Activated CD4-positive, alpha-beta T cell treated with anti-CD3 and anti-CD28 coated beads for 48 hours (primary cell): ENCODE measurements at regions not wholly inside any gene's neighbourhood (a gene's known extent, or its start where the extent isn't known, plus 50 kb on each side); places are given as distances from the start of the nearest gene placed in this dataset.
"Not testable (repeated sequence)": the region's sequence is repeated elsewhere in the genome, so short reads cannot be mapped to it uniquely, and the experiment has no call there.

Experiments used
- DNase-seq: peaks from one replicate; pipeline ENCODE4 v3.0.0-alpha.2; 2020

DNA sequence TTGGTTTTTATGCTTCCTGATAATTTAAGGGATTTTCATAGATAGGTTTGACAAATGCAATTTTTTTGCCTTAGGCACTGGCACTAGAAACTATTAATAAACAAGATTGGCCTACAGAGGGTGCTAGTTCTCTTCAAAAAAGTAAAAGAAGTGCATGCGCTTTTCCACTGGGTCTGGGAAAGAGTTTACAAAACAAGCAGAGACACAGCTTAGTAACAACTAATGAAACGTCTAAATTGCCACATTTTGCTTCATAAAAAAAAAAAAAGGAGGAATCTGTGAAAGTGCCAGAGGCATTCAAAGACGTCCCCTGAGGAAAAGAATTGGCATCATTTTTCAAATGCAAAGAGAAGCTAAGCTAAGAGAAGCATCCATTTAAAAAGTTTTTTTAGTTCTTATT, 58.3 kb upstream of the EEA1 start:
- no peak for DNase-seq

DNA sequence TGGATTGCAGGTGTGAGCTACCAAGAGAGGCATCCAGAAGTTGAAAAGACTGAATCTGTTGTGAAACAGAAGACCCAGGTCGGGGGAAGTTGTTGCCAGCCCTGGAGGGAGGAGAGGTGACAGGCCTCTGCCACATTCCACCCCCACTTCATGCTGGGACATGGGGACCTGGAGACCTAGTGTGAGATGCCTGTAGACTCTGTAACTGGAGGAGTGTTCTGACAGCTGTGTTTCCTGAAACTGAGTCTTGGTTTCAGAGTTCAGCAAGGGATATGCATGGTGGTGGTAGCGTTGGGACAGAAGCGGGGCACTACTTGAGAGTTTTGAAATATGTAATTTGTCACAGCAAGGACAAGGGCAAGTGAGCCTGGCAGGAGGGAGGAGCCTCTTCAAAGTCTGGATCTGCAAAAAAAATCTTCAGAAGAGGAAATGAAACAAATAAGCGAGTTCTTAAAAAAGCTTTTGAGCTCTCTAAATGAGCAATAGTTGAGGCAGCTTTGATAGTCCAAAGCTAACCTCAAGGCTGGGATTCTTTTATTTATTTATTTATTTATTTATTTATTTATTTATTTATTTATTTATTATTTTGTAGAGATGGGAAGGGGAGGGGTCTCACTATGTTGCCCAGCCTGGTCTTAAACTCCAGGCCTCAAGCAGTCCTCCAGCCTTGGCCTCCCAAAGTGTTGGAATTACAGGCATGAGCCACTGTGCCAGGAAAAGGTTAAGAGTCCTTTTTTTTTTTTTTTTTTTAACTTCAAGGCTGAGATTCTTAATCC, 58.9 kb upstream of the EEA1 start:
- DNase-seq = peak; percentile 68

DNA sequence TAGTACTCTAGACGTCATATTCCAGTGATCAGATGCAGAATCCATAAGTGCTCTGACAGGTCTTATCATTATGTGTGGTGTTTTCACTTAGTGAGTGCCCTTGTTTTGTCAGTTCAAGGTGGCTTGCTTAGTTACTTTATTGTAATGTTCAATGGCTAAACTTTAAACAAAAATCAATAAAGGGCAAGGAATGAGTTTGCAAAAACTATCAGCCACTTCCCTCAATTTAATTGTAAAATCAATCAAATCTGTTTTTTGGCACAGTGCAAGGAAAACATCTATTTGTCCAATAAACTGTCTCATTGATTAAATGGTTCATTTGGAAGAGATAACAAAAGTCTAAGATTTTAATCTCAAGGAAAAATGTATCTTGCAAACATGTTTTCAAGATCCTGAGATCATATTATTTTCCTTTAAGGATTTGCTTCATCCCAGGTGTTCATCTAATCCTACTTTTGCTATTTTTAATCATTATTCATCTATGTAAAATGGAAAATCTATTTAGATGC, 59.6 kb upstream of the EEA1 start:
- no peak for DNase-seq

DNA sequence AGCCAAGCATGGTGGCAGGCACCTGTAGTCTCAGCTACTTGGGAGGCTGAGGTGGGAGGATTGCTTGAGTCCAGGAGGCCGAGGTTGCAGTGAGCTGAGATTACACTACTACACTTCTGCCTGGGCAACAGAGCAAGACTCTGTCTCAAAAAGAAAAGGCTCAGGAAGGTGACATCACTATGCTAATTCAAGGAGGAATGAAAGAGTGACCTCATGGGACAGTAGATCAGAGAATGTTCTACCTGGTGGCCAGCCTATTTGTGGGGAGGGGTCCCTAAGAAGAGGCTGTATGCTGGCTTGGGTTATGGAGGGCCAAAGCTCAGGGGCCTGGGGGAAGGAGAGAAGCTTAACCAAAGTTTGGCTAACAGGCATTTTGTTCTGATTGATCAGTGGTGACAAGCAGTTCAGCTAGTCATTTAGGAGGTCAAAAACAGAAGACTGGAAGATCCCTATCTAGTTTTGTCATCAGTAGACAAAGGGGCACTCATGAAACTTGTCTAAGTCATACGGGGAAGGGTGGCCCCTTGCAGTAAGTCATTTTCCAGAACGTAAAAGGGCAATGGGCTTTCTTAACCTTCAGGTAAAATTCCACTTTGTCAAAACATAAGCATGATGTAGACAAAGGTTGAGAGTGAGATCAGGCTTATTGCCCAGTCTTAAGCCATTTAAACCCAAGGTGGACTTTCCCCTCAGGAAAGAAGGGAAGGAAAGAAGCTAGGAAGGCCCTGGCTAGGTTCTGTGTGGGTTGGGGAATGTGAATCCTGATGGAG, 60.8 kb upstream of the EEA1 start:
- DNase-seq = peak; percentile 52

DNA sequence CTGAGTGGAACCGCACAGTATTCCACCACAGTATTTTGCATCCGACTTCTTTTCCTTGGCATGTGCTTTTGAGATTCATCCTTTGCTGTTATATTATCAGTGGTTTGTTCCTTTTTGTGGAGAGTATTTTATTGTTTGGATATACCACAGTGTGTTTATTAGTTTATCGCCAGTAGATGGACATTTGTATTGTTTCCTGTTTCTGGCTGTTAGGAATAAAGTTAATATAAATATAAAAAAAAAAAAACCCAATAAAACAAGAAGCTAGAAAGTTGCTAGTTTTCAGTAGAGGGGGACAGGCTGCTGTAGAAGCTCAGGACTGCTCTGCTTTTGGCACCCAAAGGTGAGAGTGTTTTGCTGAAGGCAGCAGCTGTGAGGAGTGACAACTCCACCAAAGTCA, 62.0 kb upstream of the EEA1 start:
- no peak for DNase-seq

DNA sequence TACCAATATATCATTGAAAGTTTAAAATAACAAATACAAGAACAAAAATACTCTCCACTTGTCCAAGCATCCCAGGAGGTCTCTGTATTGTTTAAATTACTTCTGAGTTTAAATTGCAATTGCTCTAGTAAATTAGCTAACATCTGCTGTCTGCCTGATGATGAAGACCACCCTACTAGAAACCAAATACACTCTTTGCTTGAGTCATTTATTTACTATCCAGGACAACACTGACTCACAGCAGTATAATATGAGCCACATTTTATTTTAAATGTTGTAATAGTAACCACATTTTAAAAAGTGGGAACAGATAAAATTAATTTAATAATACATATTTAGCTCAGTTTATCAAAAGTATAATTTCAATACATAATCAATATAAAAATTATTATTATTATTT, 62.9 kb upstream of the EEA1 start:
- no peak for DNase-seq

DNA sequence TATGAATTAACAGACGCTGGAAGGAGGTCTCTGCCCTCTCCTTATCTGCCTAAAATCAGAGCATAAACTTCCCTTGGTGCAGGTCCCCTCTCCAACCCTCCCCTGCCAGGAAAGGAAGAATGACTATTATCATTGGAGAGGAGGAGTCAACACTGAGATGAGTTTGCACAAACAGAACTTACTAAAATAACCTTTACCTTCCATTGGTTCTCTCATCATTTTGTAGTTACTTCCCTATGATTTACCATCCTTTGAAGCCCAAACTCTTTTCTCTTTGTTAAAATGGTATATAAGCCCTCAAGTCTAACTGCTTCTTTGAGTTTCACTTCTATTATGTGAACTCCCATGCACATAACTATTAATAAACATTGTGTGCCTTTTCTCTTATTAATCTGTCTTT, 64.2 kb upstream of the EEA1 start:
- no peak for DNase-seq

DNA sequence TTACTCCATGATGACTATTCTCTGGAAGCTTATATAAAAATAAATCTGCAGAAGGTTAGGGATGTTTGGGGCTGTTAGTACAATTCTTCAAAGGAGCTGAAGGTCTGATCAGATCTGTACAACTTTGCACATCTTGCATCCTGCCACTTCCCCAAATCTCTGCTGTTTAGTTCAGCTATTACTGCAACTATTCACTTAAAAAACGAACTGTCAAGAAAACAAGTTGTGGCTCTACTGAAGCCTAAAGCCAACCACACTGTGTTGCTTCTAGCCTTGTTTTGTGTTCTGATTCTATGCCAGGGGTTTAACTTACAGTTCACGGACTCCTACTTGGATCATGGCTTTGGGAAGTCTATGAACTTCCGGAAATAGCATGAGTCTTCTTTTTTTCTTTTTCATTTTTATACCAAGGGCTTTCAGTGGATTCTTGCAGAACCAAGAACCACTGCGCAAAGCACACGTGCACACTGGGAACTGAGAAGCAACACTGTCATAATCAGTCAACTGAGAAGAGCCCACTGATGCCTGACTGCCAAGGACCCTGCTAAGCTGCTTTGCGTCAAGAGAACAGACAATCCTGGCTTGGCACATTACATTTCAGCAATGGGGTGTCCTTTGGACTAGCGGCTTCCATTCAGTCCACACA, 66.3 kb upstream of the EEA1 start:
- no peak for DNase-seq

- DNase-seq = no peak
Observed at GRCh38 chr12:93000026-93000425, 70.9 kb upstream of the EEA1 start.

DNA sequence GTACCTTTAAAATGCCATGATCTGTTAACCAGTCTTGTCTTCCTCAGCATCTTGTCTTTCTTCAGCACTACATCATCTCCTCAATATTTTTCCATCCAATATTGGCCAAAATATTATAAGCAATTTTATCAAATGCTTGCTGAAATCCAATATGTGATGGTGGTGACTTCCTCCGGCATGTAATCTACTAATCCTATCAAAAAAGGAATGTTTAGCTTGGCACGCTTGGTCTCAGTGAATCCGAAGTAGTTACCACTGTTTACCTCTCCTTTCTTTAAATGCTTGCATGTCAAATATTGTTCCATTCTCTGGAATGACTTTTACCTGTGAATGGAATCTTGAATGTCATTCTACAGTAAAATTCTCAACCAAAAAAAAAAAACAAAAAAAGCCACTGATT, 72.3 kb upstream of the EEA1 start:
- DNase-seq = no peak

- DNase-seq = no peak
Observed at GRCh38 chr12:93002293-93003054, 73.4 kb upstream of the EEA1 start.

GRCh38 chr12:93003531-93004239, 74.6 kb upstream of the EEA1 start:
- no peak for DNase-seq

DNA sequence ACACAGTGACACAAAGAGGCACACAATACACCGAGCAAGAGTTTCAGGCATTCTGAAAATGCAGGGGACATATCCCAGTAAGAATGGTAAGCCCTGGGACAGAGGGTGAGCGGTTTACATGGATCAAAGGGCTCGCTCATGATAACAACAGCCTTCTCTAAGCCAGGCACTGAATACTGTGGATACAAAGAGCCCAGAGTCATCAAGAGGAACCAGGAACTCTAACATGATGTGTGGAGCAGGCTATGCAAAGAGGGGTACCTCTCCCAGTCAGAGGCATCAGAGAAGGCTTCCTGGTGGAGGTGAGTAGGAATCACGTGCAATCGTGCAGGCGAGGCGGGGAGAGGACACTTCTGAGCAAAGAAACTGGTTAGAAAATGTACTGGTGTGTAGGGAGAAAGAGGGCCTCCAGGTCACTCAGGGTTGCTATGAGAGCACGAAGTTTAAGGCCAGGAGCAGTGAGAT, 76.9 kb upstream of the EEA1 start:
- DNase-seq = no peak

GRCh38 chr12:93006471-93007208, 77.5 kb upstream of the EEA1 start:
- no peak for DNase-seq

DNA sequence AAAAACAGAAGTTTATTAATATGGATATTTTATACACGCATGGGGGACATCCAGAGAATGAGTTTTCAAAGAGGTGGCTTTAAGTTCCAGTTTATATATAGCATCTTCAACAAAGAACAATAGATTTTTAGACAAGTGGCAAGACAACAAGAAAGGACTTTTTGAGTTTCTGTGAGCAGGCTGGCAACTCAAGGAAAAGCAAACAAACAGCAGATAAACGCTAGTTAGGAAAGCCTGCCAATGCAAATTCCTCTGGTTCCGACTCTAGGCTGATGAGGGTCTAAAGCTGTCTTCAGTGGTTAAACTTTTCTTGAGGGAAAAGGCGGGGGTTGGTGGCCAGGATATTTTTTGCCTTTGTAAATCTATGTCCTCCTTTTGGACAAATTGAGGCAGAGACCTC, 78.4 kb upstream of the EEA1 start:
- no peak for DNase-seq

DNA sequence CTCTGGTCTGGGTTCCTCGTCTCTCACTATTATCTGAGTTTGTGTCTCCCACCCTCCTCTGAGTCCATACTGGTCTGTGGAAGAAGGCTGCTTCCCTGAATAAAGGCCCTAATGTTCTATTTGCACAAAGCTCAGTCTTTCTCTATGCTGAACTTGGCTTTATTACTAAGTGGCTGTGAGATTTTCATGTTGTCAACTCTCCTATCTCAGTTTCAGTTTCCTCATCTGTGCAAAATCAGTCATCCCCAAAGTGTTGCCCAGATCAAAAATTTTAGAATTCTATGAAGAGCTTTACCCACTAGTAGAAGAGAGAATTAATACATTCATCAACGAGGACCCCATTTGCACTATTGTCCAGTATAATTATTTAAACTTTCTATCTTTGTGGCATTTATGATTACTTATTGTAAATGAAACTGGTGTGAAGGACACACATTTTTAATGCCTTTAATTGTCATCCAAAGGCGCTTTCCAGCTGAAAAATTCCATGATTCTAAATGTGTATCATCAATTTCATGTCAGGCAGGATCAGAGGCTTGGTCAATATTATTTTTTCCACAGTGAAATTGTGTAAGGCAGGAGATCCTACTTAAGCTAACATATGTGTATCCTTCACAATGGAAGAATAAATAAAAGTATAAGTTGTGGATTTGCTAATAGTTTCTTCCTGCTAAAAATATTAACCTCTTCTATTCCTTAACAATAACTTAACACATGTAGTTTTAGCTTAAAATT, 79.1 kb upstream of the EEA1 start:
- DNase-seq = no peak

- not testable (repeated sequence) for DNase-seq
Observed at GRCh38 chr12:93008880-93009279, 79.8 kb upstream of the EEA1 start.

DNA sequence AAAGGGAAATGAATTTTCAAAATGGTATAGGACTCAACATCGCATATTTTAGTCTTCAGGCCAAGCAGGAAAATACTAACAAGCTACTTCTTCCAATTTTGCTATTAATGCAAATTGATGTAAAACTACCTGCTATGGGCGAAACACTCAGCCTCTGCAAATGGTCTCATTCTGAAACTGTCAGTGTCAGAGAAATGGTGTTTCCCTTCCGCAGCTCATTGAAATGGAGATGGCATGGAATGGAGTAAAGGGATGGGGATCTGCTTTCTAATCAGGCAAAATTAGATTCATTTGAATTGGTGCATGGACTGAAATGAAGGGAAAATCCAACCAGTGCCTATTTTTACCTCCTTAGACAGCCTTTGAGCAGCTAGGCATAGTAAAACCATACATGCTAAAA, 80.4 kb upstream of the EEA1 start:
- no peak for DNase-seq

DNA sequence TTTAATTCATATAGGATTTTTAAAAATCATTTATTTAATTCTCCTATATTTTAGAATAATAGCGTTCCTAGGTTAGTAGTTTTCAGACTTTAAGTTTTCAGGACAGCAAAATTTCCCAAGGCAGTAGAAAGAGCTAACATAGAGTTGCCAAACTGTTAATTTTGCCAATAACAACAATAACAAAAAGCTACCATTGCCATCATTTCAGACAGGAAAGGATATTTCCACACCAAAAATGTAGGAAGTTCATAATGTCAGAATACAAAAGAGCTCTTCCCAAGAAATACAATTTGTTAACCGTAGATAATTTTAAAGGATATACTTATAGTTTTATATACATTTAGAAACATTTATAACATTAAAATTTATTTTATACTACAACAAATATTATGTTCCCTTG, 81.4 kb upstream of the EEA1 start:
- no peak for DNase-seq

- no peak for DNase-seq
Observed at GRCh38 chr12:93011100-93011499, 82.0 kb upstream of the EEA1 start.
